Stimulated activated CD8-positive, alpha-beta memory T cell treated with anti-CD3 and anti-CD28 coated beads, Interleukin-15, amount 100 ng/mL, for 24 hours (primary cell): ENCODE measurements at regions not wholly inside any gene's neighbourhood (a gene's known extent, or its start where the extent isn't known, plus 50 kb on each side); places are given as distances from the start of the nearest gene placed in this dataset.

Experiments
- DNase-seq: peaks from one replicate; pipeline ENCODE4 v3.0.0-alpha.2; 2020; ENCODE audit warnings: low read depth

DNA sequence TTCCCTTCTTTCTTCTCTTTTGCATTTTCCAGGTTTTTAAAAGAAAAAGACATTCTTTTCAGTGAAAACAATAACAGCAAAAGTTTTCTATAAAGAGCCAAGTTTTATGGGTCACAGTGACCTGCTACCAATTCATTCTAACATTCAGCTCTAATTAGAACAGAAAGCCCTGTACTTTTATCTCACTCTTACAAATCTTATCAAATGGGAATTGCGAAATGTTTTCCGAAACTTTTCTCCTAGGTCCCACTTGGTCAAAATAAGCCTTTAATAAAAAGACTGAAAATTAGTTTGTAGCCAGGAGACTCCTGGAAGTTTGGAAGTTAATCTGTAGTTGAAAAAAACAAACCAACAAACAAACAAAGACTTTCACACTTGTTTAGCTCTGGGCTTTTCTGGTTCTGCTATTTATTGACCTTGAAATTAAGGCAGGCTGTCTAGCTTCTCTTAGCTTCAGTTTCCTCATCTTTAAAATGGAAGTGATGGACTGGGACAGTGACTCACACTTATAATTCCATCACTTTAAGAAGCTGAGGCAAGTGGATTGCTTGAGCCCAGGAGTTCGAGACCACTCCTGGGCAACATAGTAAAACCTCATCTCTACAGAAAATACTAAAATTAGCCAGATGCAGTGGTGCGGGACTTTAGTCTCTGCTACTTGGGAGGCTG lies 613.5 kb upstream of the CDH4 start:
- DNase-seq, result no peak

- DNase-seq, result no peak
These were observed 610.1 kb upstream of the CDH4 start for GRCh38 chr20:60641879-60642447.

- no peak for DNase-seq
These were observed 609.5 kb upstream of the CDH4 start for GRCh38 chr20:60642541-60642940.

DNA sequence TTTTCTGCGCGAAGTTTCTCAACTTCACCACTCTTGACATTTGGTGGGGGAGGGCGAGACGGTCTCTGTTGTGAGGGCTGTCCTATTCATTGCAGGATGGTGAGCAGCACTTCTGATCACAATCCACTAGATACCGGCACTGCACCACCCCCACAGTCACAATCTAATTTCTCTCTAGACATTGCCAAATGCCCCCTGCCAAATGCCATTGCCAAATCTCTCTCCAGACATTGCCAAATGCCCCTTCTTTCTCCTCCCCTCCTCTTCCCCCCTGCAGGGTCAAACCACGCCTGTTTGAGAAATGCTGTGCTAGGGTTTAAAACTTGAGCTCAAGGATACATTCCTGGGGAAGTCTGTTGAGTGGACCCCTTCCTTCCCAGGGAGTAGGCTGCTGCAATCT lies 603.5 kb upstream of the CDH4 start:
- DNase-seq, result no peak

DNA sequence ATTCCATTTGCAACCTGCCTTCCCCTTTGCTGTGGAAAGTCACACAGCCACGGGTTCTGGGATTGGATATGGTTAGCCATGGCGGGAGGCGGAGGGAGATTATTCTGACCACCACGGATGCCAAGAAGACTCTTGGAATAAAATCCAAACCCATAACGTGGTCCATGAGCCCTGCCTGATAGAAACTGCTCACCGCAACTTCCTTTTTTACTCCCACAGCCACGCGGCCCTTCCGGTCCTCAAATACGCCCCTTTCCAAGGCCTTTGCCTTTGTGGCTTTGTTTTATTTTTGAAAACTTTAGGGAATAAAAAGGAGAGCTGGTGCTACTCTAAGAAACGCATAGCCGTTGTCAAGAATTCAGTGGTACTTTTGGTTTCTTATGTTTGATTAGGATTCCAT lies 602.5 kb upstream of the CDH4 start:
- no peak for DNase-seq

DNA sequence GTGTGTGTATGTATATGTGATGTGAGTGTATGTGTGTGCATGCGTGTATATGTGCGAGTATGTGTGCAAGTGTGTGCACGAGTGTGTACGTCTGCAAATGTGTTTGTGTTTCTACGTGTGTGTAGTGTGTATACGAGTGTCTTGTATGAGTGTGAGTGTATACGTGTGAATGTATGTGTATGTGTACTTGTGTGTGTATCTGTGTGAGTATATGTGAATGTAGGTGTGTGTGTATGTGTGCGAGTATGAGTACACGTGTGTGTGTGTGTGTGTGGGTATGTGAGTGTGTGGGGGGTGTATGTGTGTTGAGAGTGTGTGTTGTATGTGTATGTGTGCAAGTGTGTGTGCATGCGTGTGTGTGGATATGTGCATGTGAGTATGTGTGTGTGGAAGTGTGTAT lies 602.0 kb upstream of the CDH4 start:
- no peak for DNase-seq

DNA sequence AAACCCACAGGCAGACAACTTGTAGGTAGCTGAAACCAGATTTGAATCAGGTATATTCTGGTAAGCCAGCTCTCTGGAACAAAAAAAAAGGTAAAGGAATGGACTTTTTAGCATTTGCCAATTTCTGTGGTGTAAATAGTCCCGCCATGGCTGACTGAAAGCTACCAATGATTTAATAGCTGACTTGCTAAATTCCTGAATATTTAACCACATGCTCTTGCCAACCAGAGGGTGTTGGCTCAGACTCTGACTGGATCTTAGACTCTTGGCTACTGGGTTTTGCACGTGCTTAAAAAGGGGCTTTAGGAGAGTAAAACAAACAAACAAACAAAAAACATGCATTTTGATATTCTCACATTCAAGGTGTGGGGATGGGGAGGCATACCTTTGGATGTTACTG lies 600.0 kb upstream of the CDH4 start:
- no peak for DNase-seq

GRCh38 chr20:60652615-60653014 lies 599.4 kb upstream of the CDH4 start:
- no peak for DNase-seq

DNA sequence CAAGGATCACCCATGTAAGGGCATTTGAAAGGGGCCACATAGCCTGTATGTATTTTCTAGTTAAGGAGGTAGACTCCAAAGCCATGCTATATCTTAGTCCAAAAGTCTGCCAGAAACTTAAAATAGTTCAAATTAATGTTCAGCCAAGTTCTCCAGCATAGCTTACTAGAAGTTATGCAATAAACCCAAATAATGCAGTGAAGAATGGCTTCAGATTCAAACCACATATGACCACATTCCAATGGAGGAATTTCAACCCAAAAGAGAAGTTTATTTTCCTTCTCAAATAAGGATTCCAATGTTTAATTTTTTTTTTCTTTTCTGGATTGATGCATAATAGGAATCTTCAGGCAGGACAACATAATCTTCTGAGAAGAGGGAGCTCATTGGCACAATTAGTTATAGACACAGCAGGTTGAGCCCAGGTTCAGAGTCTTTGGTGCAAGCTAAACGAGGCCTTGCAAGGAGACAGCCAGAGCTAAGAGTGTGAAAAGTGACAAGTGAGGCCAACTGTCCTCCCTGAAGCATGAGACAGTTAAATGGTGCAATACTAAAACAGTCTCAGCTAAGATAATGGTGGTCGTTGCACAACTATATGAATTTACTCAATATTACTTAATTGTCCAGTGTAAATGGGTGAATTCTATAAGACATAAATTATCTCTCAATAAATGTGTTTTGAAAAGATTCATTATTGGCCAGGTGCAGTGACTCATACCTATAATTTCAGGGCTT lies 598.8 kb upstream of the CDH4 start:
- no peak for DNase-seq

- no peak for DNase-seq
These were observed 593.4 kb upstream of the CDH4 start for GRCh38 chr20:60658681-60659080.

GRCh38 chr20:60659240-60659639 lies 592.8 kb upstream of the CDH4 start:
- no peak for DNase-seq

DNA sequence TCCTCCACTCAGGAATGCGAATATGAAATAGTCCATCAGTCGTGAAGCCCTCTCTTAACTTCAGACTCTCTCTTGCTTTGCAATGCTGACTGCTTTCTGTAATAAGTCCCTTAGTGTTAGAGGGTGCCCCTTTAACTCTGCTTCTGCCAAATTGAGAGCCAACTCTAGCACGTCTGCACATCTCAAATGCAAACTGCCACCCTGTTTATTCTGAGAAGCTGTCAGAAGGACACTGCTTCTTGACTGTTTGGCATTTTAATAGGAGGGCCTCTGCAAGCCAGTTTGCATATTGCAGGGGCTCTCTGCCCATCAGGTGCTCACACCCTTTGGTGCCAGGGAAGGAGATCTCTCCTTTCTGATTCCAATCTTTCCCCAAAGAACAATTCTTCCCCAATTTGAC lies 589.8 kb upstream of the CDH4 start:
- DNase-seq, result no peak

GRCh38 chr20:60664106-60664505 lies 588.0 kb upstream of the CDH4 start:
- DNase-seq, result no peak

DNA sequence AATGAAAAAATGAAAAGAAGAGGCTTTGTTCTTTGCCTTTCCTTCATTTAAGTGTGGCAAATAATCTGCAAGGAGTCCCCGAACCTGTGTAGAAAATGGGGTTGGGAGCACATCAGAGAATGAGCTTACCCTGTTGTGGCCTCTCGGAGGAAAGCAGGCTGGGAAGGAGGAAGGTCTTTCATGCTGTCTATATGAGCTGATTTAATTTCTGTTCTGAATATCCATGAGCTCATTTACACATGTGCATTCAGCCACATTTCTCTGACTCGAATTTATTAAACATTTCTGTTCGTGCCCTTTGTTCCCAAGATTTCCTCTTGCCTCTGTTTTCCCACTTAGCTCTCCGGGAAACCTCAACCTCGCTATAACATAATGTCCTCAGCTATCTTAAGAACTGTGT lies 584.4 kb upstream of the CDH4 start:
- no peak for DNase-seq

- DNase-seq, result no peak
These were observed 582.9 kb upstream of the CDH4 start for GRCh38 chr20:60669211-60669610.

GRCh38 chr20:60676011-60676410 lies 576.0 kb upstream of the CDH4 start:
- DNase-seq, result no peak

- no peak for DNase-seq
These were observed 574.2 kb upstream of the CDH4 start for GRCh38 chr20:60677819-60678218.

GRCh38 chr20:60680554-60680953 lies 571.5 kb upstream of the CDH4 start:
- DNase-seq, result no peak

GRCh38 chr20:60687213-60687612 lies 564.8 kb upstream of the CDH4 start:
- no peak for DNase-seq

- no peak for DNase-seq
These were observed 561.3 kb upstream of the CDH4 start for GRCh38 chr20:60690771-60691170.

DNA sequence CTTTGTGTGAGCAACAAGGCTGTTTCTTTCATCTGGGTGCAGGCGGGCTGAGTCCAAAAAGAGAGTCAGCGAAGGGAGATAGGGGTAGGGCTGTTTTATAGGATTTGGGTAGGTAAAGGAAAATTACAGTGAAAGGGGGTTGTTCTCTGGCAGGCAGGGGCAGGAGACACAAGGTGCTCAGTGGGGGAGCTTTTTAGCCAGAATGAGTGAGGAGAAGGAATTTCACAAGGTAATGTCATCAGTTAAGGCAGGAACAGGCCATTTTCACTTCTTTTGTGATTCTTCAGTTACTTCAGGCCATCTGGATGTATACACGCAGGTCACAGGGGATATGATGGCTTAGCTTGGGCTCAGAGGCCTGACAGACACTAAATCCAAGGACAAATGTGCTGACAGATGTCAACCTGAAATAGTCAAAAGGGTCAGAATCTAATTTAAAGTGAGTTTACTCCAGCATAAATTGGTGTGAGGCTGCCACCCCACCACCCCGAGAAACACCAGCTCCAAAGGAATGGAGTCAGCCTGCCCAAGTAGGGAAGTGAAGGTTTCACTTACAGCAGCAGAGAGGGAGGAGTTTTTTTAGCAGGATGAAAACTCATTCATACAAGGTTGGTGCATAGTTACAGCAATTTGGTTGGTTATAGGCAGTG lies 560.0 kb upstream of the CDH4 start:
- no peak for DNase-seq

GRCh38 chr20:60693496-60694133 lies 558.4 kb upstream of the CDH4 start:
- DNase-seq, result no peak

DNA sequence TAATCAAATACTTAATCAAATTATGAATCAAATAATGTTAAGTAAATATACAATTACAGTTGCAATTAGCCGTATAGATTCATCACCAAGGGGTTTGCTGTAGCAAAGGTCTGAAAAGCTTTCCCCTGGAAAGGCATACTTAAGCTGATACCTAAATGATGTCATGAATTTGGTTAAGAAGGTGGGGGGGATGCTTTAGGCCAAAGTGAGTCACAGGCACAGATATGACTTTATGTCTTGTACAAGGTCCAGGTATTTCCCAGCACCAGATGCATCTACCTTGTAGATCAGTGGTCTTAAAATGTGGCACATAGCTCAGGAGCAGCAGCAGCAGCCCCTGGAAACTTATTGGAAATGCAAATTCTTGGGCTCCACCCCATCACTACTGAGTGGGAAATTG lies 557.3 kb upstream of the CDH4 start:
- no peak for DNase-seq
